HG02678 (cell line): ENCODE measurements at regions not wholly inside any gene's neighbourhood (a gene's known extent, or its start where the extent isn't known, plus 50 kb on each side); places are given as distances from the start of the nearest gene placed in this dataset.
"Not testable (repeated sequence)": the region's sequence is repeated elsewhere in the genome, so short reads cannot be mapped to it uniquely, and the experiment has no call there.

Experiments
- ATAC-seq: cut with Tn5 transposase; IDR thresholded peaks from one replicate; pipeline ENCODE4 v1.9.1; 2021; ENCODE audit warnings: mild to moderate bottlenecking, moderate library complexity; ENCODE audit not compliant: unreplicated experiment

DNA sequence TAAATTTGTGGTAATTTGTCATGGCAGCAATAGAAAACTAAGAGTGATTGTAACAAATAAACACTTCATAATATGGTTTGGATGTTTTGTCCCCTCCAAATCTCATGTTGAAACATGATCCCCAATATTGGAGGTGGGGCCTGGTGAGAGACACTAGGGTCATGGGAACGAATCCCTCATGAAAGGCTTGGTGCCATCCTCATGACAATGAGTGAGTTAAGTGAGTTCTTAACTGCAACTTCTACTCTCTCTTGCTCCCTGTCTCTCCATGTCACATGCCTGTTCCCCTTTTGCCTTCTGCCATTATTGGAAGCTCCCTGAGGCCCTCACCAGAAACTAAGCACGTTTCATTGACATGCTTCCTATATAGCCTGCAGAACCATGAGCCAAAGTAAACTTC, 1233.2 kb downstream of the OLFM4 start:
- no peak for ATAC-seq

DNA sequence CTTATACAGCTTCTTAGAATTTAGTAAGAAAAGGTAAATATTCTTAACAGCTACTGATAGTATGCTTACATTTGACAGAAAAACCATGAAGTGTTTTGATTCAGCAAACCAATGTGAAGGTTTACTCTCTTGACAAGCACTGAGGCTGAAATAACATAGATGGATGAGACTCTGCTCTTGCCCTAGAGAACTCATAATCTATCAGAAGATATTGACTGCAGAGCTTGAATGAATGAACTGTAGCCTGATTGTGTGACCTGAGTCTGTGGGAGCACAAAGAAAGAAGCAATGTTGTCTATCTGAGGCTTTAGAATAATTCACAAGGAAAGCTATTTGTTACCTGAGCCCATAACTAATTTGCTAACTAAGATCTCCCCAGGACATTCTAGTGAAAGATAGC, 1235.3 kb downstream of the OLFM4 start:
- no peak for ATAC-seq

DNA sequence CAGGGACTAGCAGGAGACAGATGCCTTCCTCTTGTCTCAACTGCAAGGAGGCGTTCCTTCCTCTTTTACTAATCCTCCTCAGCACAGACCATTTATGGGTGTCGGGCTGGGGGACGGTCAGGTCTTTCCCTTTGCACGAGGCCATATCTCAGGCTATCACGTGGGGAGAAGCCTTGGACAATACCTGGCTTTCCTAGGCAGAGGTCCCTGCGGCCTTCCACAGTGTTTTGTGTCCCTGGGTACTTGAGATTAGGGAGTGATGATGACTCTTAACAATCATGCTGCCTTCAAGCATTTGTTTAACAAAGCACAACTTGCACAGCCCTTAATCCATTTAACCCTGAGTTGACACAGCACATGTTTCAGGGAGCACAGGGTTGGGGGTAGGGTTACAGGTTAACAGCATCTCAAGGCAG, 1238.6 kb downstream of the OLFM4 start:
- ATAC-seq: not testable (repeated sequence)

DNA sequence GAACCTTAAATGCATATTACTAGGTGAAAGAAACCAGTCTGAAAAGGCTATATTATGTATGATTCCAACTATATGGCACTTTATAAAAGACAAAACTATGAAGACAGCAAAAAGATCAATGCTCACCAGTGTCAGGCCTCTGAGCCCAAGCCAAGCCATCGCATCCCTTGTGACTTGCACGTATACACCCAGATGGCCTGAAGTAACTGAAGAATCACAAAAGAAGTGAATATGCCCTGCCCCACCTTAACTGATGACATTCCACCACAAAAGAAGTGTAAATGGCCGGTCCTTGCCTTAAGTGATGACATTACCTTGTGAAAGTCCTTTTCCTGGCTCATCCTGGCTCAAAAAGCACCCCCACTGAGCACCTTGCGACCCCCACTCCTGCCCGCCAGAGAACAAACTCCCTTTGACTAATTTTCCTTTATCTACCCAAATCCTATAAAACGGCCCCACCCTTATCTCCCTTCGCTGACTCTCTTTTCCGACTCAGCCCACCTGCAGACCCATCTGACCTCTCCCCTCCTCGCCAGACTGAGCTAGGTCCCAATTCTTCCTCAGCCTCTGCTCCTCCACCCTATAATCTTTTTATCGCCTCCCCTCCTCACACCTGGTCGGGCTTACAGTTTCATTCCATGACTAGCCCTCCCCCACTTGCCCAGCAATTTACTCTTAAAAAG, 1239.5 kb downstream of the OLFM4 start:
- ATAC-seq: not testable (repeated sequence)

DNA sequence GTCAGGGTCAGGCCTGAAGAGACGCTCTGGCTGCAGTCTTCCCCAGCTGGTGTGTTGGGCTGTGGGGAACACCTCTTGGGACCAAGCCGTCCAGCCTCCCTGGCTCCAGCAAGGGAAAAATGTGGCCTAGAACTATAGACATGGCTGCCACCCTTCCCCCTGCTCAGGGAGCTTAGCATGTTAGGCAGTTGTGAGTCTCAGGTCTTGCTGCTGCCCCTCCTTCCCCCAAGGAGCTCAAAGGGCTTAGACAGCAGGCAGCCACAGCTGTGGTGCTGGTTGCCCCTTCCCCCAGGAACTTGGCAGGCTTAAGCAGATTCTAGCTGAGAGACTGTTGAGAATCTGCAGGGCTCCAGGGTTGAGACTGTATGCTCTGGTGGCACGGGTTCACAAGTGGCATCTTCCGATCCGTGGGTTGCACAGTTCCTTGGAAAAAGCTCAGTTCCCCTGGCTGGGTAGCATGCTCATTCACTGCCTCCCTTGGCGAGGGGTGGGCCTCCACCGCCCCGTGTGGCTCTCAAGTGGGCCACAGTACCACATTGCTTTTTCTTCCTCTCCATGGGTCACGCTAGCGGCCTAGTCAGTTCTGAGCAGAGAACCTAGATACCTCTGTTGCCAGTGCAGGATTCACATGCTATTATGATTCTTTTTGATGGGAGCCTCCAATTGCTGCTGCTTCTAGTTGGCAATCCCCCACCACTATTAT, 1258.6 kb downstream of the OLFM4 start:
- no peak for ATAC-seq

DNA sequence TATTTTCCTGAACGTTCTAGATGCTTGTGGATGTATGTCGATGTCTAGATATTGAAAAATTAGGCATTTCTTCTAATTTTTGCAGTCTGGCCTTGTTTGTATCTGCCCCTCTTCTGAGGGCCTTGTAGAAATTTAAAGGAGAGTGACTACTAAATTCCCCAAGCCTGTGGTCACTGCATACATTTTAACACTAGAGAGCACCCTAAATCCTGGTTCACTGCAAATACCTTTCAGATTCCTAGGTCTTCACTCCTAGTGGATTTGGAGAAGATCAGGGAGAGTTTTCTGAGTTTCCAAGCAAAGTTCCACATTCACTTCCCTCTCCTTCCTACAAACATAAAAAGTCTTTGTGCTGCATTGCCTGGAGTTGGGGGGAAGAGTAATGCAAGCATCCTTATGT, 1272.5 kb downstream of the OLFM4 start:
- no peak for ATAC-seq

DNA sequence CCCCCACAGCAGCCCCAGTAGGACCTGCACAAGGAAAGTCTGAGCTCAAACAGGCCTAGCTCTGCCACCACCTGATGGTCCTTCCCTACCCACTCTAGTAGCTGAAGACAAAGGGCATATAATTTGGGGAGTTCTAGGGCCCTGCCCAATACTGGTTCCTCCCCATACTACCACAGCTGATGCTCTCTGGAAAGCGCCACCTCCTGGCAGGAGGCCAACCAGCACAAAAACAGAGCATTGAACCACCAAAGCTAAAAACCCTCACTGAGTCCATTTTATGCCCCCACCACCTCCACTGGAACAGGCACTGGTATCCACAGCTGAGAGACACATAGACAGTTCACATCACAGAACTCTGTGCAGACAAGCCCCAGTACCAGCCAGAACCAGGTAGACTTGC, 1276.8 kb downstream of the OLFM4 start:
- ATAC-seq: no peak

DNA sequence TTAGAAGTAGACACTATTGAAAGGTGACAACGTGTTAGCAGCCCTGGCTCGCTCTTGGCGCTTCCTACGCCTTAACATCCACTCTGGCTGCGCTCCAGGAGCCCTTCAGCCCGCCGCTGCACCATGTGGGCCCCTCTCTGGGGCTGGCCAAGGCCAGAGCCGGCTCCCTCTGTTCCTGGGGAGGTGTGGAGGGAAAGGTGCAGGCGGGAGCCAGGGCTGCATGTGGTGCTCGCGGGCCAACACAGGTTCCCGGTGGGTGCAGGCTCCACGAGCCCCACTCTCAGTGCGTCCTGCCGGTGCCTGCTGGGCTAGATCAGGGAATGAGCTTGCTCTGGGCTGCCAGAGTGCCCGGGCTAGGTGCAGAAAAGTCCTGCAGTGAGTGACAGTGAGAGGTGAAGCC, 1284.3 kb downstream of the OLFM4 start:
- no peak for ATAC-seq

DNA sequence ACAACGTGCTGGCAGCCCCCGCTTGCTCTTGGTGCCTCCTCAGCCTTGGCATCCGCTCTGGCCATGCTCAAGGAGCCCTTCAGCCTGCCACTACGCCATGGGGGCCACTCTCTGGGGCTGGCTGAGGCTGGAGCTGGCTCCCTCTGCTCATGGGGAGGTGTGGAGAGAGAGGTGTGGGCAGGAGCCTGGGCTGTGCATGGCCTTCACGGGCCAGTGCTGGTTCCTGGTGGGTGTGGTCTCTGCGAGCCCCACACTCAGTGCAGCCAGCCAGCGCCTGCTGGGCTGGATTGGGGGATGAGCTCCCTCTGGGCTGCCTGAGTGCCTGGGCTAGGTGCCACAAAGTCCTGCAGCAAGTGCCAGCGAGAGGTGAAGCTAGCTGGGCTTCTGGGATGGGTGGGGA, 1289.1 kb downstream of the OLFM4 start:
- no peak for ATAC-seq

DNA sequence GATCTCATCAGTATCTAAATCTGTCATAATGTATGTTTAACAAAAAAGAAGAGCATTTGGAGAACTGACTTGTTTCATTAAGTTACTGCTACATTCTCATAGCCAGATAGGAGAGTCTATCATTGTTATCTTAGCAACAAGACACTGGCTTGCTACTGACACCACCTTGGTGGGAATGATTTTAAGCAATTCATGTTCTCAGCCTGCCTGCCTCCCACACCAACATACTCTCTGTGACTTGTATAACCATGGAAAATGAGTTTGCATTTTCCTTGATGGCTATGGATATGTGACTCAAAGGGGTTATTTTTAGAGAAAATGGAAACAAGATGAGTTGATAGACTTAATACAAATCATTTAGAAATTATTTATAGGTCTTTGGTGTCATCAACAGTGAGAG, 1308.9 kb downstream of the OLFM4 start:
- no peak for ATAC-seq

DNA sequence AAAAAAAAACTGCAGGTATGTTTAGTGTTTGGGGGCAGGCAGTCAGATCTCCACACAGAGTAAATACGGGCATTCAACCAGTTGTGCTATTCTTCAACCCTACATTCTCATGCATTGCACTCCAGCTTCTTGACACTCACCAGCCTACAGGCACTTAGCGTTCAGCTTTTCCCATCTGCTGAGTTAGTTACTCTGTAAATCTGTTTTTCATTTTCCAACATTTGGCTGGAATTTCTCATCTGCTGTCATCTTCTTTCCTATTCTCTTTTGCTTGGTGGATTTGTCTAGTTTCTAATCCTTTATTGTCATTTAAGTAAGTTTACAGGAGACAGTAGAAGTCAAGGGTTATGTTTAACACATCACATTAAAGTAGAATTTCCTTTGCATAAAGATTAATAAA, 1318.9 kb downstream of the OLFM4 start:
- ATAC-seq: no peak

DNA sequence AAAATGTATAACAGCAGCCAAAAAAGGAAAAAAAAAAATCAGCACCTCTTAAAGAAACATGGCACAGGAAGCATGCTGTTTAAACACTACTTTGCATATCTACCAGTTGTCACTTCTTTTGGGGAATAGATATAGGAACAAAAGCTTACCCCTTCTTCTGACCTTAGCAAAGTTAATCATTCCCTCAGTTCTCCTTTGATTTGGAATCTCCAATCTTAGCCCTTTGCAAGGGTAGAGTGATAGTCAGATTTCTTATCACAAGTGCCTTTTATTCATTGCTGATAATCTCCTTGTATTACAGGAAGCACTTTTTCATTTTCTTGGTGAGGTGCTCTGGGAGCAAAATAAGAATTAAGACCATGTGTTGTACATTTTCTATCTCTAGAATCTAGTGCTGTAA, 1327.6 kb downstream of the OLFM4 start:
- ATAC-seq: no peak

DNA sequence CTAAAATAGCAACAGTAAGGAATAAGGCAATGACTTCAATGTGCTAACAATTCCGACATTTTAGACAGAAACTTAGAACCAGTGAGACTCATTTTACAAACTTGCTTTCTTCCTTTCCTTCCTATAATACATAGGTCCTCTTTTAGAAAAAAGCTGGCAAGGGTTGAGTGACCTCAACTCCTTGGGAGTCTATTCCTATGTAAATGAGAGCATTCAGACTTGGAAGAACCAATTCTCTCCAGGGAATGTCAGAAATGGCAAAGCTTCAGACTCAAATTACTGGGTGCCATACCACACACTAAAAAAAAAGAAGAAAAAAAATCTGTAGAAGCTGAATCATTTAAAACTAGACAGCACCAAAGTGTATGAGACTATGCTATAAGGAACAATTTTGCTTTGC, 1328.2 kb downstream of the OLFM4 start:
- ATAC-seq: no peak

DNA sequence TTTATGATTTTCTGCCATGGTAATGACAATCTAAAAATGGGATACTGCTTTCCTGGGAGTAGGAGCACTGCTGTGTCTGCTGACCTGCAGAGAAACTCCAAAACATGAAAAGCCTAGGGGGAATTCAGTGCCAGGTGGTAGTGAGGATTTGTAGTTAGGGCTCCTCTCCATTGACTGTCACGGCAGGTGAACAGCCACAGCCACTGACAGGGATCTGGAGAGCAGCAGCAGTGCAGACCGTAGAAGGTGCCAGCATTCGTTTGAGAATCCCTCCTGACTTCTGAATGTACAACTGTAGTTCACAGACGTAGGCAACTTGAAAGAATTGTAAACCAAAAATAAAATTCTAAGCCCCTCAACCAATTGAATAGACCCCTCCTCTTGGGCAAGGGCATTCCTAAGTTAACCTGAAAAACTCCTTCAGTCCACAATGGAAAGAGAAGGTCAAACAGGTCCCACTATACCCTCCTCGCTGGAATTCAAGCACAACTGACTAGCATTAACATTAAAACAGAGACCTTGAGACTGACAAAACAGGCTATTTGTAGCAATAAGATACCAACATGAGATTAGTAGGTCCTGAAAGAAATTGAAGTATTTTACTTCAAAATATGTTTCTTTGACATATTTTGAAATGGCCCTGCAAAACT, 1328.8 kb downstream of the OLFM4 start:
- no peak for ATAC-seq

DNA sequence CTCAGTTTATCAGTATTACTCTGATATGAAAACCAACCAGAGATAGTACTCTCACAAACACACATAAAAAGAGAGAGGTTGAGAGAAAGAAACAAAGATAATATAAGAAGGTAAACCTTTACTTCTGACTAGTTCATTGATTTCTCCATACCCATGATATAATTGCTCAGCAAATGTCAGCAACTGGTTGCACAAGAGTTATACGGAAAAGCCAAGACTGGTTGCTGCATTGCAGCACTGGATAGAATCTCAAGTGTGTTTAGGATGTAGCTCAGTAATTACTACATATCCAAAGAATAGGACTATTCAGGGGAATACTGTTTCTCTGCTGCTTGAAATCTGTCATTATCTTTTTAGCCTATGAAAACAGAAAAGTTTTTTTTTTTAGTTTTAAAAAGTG, 1332.8 kb downstream of the OLFM4 start:
- ATAC-seq: no peak

DNA sequence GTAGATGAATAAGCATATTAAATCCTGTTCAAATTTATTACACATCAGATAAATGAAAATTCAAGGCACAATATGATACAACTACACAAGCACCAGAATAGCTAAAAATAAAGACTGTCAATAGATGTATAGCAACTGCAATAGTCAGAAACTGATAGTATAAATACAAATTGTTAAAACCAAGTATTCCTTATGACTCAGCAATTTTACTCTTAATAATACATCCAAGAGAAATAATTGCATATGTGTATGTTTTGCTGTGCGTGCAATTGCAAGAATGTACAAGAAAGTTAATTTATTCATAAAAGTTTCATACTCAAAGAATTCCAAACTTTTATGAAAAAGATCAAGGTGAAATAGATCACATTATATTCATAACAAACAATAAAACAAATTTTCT, 1338.1 kb downstream of the OLFM4 start:
- no peak for ATAC-seq

DNA sequence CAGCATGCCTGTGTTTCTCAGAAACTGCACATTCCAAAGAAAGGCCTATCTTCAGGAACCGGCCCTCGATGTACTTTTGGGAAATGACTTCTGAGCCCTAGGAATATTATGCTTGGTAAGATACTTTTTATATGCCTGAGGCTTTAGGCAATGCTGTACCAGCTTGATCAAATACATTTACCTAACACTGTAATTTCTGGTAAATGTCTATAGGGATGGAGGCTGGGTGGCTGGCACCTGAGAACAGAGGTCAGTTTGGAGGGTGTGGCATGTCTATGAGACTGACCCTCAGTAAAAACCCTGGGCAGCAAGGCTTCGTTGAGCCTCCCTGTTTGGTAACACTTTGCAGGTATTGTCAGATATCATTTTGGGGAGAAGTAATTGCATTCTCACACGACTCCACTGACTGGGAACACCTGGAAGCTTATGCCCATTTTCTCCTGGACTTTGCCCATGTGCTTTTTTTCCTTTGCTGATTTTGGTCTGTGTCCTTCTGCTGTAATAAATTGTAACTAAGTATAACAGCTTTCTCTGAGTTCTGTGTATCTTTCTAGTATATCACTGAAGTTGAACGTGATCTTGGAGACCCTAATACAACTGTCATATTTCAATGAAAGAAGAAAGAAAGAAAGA, 1339.1 kb downstream of the OLFM4 start:
- ATAC-seq: no peak

DNA sequence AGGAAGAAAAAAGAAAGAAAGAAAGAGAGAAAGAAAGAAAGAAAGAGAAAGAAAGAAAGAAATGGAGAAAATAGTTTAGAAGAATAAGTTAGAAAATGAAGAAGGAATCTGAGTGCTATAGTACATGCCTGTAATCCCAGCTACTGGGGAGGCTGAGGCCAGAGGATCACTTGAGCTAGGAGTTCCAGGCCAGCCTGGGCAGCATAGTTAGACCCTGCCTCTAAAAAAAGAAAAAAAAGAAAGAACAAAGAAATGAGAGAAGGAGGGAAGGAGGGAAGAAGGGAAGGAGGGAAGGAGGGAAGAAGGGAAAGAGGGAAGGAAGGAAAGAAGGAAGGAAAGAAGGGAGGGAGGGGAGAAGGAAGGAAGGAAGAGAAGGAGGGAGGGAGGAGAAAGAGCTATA, 1339.8 kb downstream of the OLFM4 start:
- ATAC-seq: no peak

DNA sequence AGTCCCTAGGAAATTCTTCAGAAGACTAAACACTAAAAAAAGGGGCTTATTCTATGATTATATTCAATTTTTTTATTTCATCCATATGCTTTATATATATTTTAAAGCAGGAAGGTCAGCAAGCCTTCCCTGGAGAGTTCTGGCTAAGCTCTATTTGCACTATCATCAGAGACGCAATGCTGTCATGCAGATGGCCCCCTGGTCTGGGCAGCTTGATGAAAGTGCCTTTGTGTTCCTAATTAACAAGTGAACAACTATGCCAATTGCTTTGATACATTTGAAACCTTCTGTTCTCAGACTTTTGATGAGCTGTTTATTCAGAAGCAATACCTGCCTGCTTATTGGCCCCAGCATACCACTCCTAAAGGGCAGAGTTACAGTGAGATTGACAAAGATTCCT, 1344.6 kb downstream of the OLFM4 start:
- ATAC-seq: no peak

DNA sequence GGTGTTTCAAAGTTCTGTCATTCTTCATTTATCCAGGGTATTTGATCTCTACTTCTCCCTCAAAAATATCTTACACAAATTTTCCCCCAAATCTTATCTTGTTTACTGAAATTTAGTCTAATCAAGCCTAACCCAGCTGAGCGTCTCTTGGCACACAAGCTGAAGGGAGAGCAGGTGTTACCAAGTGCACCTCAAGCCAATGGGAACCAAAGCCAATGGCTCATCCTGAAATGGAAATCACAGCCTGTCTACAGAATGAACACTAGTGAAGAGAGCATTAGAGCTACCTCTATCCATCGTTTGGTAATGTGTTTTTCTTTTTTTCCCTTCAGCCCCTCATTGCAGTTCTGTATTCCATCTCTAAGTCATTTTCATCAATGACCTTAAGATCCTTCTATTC, 1350.8 kb downstream of the OLFM4 start:
- ATAC-seq: no peak

DNA sequence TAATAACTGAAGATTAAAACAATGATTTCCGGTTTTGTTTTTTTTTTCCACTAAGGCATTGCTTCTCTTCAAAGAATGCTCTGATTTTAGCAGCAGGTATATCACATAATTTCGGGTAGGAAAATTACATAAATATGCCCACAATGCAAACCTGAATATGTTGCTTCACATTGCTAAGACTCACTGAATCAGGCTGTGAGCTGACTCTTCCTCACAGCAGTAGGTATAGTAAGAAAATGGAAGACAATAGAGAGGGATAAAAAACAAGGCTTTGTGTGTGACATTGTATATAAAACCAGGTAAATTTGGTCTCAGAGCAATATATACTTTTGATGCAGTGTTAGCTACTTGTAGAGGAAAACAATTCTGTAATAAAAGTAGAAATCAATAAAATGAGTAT, 1355.0 kb downstream of the OLFM4 start:
- no peak for ATAC-seq

DNA sequence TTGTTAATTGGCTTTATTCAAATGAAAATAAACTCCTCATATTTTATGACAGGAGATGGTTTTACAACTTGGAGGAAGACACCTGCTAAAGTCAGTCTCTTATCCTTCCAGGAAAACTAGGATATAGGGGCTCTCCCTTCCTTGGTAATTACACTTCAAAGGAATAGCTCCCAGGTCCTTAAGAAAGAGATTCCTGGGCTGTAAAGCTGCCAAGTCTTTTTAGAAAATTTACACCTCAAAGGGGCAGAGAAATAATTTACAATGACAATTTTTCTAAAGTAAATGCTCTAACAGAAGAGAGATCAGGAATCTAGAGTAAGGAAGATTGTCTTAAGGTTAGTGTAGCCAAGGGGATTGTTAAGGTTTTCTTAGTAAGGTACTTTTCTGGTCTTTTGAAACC, 1359.0 kb downstream of the OLFM4 start:
- ATAC-seq: no peak
